Stimulated activated CD4-positive, alpha-beta T cell treated with anti-CD3 and anti-CD28 coated beads, Interleukin-12 subunit alpha, Interleukin-12 subunit beta, amount 100 ng/mL, for 24 hours (primary cell): ENCODE measurements at regions not wholly inside any gene's neighbourhood (a gene's known extent, or its start where the extent isn't known, plus 50 kb on each side); places are given as distances from the start of the nearest gene placed in this dataset.

Experiments used
- DNase-seq, 2 experiments: peaks; one replicate each; pipeline ENCODE4 v3.0.0-alpha.2; 2020; ENCODE audit warnings: low read depth in 2 of 2

DNA sequence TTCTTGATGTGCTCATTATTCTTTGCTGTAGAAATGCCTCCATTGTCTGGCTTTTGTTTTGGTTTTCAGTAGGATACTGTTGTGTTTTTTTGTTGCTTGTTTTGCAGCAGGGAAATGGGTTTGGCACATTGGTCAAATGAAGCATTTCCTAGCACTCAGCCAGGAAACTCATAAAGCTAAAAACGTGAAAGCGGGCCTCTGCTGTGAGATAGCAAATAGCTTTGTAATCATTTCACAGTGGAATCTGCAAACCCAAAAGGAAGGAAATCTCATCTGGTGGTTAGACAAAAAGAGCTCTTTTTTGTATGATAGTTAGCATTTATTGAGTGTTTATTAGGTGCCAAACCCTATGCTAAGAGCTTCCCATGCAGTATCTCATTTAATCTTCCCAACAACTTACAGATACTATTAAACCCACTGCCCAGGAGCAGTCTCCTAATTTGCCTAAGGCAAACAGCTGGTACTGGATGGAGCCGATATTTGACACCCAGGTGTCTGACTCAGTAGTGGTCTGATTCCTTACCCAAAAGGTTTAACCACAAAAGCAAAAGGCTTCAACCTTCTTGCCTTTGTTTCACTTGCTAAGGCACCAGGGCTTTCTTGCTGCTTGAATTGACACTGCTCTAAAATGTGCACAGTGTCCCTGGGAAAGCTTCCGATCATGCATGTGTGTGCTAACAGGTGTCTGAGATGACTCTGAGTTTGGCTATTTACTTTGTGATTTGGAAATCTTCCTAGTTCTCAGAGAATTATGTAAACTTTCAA, 527.9 kb upstream of the MDFIC2 start:
- no peak for DNase-seq

DNA sequence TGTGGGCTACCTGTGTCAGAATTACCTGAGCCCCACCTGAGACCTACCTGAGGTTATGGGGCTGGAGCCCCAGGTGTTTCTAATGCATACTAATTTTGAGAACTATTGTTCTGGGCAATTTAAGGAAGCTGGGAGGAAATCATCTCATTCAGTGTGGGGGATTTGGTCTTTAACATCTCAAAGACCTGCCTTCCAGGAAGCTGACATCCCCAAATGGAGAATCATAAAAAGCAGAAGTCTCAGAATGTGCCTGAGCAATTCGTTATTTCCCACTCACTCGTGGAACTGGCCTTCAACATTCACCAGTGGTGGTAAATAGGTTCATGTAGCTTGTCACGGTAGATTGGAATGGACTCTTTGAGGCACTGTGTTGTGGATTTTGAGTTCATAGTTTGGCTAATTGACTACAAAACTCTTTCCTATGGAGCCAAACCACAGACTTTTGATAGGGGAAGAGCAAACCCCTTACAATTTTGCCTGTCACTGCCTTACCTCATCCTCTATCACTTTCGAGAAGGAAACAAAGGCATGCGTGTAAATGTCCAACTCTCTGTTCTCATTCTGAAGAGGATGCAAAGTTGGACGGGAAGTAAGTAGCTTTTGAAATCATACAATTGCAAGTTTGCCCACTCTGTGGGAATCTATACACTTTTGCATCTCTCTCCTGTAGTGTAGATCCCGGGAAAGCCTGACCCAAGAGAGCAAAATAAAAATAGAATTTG, 521.0 kb upstream of the MDFIC2 start:
- DNase-seq, result no peak

DNA sequence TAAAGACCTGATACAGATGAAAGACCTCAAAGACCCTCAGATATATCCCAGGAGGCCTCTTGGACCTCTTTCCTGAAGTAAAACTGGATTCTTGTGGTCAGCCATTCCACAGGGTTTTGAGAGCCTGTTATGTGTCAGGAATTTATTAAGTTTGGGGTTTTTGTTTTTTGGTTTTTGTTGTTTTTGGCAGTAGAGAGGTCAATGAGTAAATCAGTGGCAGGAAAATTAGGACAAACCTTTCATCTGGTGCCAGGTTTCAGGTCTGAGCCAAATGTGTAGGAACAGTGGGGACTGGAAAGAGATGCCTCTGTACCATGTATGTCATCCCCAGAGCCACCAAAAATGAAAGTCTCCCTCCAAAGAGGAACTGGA, 520.4 kb upstream of the MDFIC2 start:
- DNase-seq, result no peak

DNA sequence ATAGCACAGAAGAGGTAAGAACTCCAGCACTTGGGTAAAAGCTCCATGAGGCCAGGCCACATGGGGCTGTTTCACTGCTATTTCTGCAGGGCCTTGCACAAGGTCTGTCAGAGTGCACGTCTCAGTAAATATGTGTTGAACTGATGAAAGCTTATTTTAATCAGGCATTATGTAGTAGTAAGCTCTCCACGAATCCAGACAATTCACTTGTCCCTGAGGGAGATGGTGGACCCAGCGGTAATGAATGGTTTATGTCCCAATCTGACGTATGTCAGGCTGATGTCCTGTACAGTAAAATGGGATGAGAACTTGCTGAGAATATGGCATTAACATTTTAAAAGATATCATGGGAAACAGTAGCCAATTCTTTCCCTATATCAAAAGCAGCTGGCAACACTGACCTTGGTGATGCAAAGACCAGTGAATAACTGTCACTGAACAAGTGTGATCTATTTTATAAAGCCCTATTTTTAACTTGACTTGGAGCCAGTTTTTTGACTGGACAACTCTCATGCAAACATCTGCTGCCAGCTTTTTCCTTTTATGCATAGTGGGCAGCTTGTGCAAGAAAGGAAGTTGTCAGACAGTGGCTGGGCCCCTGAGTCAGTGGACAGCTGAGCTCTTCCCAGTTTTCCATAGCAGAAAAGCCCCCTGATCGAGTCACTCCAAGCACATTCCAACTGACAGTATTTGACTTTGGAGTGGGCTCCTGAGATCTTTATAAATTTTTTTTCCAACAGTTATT, 519.8 kb upstream of the MDFIC2 start:
- DNase-seq, result no peak

DNA sequence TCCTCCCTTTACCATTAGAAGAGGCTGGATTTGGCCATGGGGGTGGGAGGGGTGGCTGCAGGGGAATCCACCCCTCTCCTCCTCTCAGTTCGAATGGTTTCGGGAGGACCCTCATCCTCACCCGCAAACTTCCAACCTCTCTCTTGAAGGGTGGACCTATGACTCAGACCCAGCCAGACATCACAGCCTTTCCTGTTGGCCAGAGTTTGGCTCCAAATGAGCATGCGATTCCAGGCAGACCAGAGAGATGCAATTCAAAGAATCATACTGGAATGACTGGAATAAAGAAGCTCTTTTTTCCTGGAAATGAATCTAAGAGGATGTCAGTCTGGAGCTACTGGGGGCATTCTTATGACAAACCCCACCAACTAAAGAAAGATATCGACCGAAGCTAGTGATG, 516.7 kb upstream of the MDFIC2 start:
- no peak for DNase-seq

DNA sequence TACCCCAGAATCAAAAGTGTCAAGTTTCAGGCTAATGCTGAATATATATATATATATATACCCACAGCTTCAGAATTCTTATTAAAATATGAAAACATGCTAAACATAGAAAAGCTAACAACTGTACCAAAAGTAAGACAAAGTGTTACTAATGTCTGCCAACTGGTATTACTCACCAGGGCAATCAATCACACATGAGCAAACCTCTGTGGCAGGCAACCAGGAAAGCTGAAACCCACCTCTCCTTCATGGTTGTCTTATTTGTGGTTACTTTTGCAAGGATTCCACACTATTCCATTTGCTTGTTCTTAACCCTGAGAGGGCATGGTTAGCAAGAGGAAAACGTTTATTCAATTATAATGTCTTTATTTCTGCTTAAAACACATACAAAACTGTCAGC, 512.3 kb upstream of the MDFIC2 start:
- no peak for DNase-seq

DNA sequence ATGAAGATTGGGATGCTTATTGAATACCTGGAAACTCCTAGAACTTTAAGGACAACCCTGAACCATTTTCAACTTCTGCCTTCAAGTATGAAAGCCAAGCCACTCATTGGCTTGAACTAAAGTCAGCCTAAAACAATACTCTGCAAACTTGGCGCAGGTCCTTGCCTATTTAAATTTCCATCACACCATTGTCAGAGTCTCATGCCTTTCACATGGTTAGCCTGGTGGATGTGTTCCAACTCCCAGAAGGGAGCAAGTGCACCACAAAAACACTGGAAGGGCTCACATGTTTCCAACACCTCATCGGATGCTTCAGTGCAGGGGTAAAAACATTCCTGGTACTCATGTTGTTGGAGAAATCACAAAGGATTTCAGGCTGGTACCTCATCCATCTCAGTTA, 511.6 kb upstream of the MDFIC2 start:
- no peak for DNase-seq

DNA sequence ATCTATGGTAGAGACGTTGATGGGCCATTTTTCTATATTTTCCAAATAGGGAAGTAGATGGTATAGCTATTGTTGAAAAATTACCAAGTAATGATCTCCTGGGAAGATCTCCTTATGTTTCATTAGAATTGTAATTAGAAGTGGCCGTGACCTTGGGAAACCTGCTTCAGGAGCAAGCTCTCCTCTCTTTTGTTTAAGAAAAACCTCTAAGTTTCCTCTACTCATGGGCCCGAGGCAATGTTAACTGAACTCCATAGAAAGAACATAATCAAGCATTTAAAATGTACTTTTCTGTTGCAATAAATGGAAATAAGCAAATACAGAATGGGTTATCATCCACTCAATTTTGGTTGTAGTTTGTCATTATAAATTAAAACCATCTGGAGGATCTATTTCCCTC, 511.2 kb upstream of the MDFIC2 start:
- no peak for DNase-seq

DNA sequence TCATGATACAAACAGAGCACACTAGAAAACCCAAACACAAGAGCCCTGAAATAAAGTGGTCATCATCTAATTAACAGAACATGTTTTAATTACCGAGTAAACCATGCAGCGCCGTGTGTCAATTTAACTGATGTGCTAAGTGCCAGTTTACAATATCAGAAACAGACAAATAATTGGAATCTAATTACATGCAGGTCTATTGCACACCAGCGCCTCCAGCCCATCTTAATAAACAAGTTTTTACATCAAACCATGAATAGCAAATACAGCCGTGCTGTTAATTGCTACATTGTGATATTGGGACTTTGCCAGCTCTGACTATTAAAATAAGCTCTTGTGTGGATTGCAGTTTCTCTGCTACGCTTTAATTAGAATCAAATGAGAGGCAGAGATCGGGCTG, 510.2 kb upstream of the MDFIC2 start:
- no peak for DNase-seq

DNA sequence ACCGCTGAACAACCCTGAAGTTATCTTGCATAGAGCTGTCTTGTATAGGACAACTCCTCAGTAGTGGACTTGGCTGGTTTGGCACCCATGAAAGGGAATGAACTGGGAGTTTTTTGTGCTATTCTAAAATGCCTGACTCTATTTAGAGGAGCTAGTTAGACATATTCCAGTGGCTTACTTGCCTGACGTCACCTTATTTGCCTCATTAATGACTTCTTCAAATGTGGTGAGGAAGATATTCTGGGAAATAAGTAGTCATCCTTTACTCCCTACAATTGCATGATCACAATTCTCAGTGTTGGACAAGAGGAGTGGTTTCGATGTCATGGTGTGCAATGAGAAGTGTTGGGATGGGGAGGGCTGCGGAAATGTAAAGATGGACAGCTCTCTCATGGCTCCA, 509.2 kb upstream of the MDFIC2 start:
- no peak for DNase-seq

DNA sequence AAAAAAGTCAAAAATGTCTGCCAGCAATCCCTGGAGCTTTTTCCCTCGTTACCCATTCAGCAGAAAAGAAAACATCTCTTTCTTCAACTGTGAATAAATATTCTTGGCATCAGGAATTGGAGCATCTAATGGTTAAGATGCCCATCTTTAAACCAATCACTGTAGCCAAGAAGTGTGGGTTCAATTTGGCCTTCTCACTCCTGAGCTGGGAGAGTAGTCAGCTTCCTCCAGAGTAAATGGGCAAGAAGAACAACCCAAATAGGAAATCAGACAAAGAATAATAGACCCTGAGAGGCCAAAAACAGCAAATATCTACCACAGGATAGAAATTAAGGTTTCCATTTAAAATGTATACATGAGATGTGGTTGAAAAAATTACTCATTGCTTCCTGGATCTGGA, 508.0 kb upstream of the MDFIC2 start:
- no peak for DNase-seq

DNA sequence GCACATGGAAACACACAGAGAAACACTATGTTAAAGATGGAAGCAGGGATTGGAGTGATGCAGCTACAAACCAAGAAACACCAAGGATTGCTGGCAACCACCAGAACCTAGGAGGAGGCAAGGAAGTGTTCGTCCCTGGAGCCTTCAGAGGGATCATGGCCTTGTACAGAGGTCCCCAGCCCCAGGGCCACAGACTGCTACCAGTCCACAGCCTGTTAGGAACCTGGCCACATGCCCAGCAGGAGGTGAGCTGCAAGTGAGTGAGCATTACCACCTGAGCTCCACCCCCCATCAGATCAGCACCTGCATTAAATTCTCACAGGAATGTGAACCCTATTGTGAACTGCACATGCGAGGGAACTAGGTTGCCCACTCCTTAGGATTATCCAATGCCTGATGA, 505.7 kb upstream of the MDFIC2 start:
- DNase-seq, result no peak

DNA sequence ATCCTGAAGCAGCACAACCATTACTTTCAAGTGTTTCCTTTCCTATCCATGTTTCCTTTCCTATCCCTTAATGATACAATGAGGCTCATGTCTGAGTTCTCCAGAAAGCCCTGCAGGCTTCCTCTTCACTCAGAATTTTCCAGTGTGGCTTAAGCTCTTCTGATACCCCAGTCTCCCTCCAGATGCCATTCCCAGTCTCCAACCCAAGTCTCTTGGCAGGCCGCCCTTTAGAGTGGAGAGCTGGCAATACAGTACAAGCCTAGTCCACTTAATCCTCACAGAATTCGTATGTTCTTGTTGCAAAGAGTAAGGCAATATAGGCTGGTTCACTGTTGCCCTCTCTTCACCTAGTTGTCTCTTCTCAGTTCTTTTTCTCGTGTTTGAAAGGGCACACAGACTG, 503.9 kb upstream of the MDFIC2 start:
- no peak for DNase-seq

DNA sequence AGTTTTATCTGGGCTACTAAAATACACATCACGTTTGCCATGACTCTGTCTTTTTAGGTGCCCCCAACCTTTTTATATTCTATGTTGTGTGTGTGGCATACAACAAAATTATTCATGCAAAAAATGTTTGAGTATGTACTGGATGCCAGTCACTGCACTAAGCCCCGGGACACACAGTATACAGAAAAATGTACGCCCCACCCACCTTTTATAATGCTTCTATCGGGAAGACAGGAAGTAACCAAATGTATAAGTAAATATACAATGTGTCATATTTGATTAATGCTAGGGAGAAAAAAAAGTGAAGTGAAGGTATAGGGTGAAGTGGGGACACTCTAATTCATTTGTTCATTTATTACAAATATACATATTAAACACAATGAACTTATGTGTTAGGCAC, 503.4 kb upstream of the MDFIC2 start:
- no peak for DNase-seq

DNA sequence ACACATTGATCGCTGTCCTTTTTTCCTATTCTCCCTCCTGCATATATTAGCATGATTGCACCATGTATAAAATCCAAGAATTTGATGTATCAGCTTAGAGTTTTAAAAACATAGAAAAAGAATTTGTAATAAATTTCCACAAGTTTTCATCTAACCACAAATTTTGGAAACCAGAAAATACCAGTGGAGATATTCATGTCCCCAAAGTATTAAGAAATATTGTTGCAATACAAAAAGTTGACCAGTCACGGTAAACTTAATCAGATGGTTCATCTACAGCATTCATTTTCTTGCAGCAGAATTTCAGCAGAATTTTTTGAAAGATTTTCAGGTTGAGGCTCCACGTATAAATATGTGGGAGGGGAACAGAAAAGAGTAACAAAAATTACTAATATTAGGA, 500.9 kb upstream of the MDFIC2 start:
- no peak for DNase-seq

DNA sequence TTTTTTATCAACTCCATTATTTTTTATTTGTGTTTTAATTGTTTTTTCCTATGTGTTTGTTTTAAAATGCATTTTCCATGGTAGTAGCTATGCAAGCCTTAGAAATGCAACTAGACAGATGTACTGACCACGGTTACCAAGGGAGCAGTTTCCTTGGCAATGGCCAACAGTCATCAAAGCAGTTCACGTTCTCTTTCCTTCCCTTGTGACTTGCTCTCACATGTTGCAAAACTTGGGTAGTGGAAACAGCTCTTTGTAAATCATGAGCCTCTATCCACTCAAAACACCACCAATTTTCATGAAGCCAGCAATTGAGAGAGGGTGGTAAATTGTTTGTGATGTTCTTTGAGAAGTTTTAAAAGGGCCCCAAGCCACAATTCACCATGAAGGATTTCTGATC, 499.4 kb upstream of the MDFIC2 start:
- DNase-seq, result no peak

DNA sequence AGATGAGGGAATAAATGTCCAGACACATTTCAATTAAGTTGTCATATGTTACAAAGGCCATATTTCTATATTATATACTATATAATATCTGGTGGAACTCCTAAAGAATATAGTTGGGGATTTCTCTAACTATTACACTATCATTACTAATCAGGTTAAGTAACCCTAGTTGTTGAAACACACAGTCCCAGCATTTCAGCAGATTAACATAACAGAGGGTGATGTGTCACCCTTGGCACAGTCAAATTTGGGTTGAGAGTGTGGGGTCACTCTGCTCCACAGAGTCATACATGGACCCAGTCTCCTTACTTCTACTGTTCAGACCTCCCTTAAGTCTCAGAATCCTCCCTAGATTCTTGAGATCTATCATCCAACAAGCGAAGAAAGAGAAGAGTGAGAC, 496.4 kb upstream of the MDFIC2 start:
- no peak for DNase-seq

DNA sequence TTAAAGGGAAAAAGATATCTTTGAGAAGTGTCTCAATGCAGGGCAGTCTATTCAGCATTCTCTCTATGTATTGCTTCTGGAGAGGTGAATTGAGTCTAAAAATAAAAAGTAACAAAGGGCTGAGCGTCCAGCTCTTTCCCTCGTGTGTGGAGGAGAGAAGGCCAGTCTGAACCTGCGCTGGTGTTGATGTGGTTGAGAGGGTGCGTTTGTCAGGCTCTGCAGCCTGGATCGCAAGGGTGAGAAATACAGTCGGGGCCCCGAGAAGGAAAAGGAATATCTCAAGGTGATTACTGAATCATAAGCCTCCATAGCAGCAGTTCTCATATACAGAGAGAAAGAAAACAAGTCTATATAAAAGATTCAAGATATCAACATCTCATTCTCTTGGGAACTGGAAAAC, 494.1 kb upstream of the MDFIC2 start:
- DNase-seq, result no peak

DNA sequence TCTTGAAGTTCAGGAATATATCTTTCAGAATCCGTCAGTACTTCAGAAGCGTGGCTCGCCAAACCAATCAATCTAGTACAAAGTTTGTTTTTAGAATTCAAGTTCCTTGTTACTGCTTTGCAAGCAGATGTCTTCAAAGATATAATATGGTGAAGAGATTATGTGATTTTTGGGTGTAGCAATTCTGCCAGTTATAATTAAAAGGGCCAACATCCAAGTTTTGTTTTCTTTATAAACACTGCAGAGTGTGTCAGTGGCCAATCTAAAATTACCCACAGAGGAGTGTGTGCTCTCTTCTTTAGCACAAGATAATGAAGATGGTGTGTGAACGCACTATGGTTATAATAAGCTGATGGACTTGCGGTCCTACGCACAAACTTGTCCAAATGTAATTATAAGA, 493.6 kb upstream of the MDFIC2 start:
- DNase-seq, result no peak

DNA sequence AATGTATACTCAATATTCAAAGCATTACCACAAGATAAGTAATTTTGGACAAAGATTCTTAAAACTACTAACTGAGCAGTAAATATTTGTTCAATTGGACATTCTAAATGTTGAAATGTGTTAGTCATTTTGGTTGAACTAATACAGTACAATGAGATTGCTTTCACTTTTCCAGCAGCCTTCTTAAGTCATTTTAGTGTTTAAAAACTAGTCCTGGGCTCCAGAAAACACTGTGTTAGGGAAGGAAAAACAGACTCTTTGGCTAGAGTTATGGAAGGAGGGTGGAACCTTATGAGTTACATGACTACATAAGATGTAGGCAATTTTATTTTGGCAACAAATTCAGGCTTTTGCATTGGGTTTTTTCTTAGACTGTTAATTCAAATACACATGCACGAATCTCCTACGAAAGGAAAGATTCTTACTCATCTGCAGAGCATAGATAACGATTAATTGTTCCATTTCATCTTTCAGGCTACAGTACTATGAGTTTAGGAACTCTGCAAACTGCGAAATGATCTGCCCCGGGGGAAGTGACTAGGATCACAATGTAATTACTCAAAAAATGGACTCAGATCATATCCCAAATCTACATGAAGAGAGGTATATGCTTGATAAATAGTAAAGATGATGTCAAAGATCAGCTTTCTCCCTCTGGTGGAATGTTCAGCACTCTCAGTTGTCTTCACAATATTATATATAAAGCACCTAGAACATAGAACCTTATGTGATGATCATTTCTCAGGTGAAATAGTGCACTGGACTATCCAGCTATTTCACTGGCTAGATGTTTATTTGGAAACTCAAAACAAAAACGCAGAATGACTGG, 492.8 kb upstream of the MDFIC2 start:
- DNase-seq, result no peak

DNA sequence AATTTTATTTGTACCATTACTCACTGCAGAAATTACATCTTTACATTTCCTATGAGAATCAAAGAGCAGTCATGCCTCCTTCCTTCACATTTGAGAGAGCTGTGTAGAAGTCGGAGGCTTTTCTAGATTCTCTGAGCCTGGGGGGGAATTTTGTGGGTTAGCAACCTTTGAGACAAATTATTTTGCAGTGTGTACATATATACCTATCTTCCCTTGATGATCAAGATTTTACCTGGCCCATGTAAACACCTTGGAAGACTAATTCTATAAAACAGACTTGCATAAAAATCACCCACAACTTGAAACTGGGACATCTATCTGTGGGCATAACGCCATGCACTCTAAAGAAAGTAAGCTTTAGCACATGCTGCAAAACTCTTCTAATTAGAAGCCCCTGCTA, 491.5 kb upstream of the MDFIC2 start:
- no peak for DNase-seq

DNA sequence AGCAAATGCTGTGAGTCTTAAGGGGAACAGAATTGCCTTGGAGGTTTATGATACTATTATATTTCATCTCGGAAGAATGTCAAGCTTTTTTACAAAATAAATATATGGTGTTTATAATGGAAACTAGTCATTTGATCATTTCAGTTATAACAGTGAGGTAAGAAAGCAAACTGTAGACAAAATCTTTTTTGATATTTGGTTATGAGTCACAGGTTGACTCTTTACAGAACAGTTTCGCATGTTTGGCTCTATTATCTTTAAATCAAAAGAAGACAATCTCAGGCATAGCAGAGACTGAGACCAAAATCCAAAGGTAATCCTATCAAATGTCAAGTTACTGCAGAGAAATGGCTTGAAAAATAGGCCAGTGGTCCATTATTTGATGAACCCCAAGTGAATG, 490.9 kb upstream of the MDFIC2 start:
- DNase-seq, result no peak
